ENCODE measurements at regions not wholly inside any gene's neighbourhood (a gene's known extent, or its start where the extent isn't known, plus 50 kb on each side); places are given as distances from the start of the nearest gene placed in this dataset.
A peak's percentile ranks its signal among the peaks of the same experiment; 100 is the strongest.

- peak in 1 of 3 donors; percentile 41 for TF ChIP-seq CTCF (IDR thresholded peaks at IDR 0.05)
- no peak for TF ChIP-seq POLR2A (IDR thresholded peaks at IDR 0.05)
These were observed 154.4 kb upstream of the SGO1 start for GRCh38 chr3:20340324-20340928.
